Mesothelial cell of epicardium (in vitro differentiated cells): ENCODE measurements at regions not wholly inside any gene's neighbourhood (a gene's known extent, or its start where the extent isn't known, plus 50 kb on each side); places are given as distances from the start of the nearest gene placed in this dataset.
"Not testable (repeated sequence)": the region's sequence is repeated elsewhere in the genome, so short reads cannot be mapped to it uniquely, and the experiment has no call there.

Source experiments
- DNase-seq, 2 experiments: peaks; one replicate each; pipeline ENCODE4 v3.0.0; 2021; ENCODE audit warnings: low spot score in 2 of 2; ENCODE audit not compliant: unreplicated experiment in 2 of 2
- H3K27ac Mint-ChIP-seq: 2 replicates; pipeline ENCODE4 v1.8.0; 2021; ENCODE audit warnings: mixed read lengths
- H3K27me3 Mint-ChIP-seq: 2 replicates; pipeline ENCODE4 v1.8.0; 2021; ENCODE audit warnings: low read depth, mixed read lengths
- H3K36me3 Mint-ChIP-seq: 2 replicates; pipeline ENCODE4 v1.8.0; 2021; ENCODE audit warnings: mixed read lengths
- H3K4me1 Mint-ChIP-seq: 2 replicates; pipeline ENCODE4 v1.8.0; 2021; ENCODE audit warnings: mixed read lengths
- H3K4me3 Mint-ChIP-seq: 2 replicates; pipeline ENCODE4 v1.8.0; 2021; ENCODE audit warnings: mild to moderate bottlenecking, moderate library complexity, mixed read lengths
- H3K9me3 Mint-ChIP-seq: 2 replicates; pipeline ENCODE4 v1.8.0; 2021; ENCODE audit warnings: mixed read lengths
- CTCF ChIP-seq: fragments of 200-600 bp; sonication (generic); IDR thresholded peaks from one replicate; pipeline ENCODE4 v1.5.0; 2021; ENCODE audit warnings: antibody characterized with exemption; ENCODE audit not compliant: unreplicated experiment

- H3K4me1 Mint-ChIP-seq, result peaks cover 5% of the 10 kb centered on the region
- H3K36me3 Mint-ChIP-seq, result no peaks in the 10 kb centered on the region
- peaks cover 4% of the 10 kb centered on the region for H3K9me3 Mint-ChIP-seq
- TF ChIP-seq CTCF, result no peak
- no peaks in the 10 kb centered on the region for H3K27me3 Mint-ChIP-seq
- no peak for DNase-seq
- H3K4me3 Mint-ChIP-seq, result no peak overlapping the region
- H3K27ac Mint-ChIP-seq, result no peak overlapping the region
Observed at GRCh38 chr10:8835453-8836167, 781.1 kb downstream of the GATA3 start.

GRCh38 chr10:8840356-8840755 is 785.9 kb downstream of the GATA3 start:
- H3K9me3 Mint-ChIP-seq, result peaks cover 23% of the 10 kb centered on the region
- no peak overlapping the region for H3K4me3 Mint-ChIP-seq
- TF ChIP-seq CTCF, result no peak
- no peak overlapping the region for H3K27ac Mint-ChIP-seq
- H3K4me1 Mint-ChIP-seq, result no peaks in the 10 kb centered on the region
- no peaks in the 10 kb centered on the region for H3K27me3 Mint-ChIP-seq
- H3K36me3 Mint-ChIP-seq, result peaks cover 4% of the 10 kb centered on the region
- no peak for DNase-seq

GRCh38 chr10:8844141-8844540 is 789.7 kb downstream of the GATA3 start:
- no peak overlapping the region for H3K4me3 Mint-ChIP-seq
- DNase-seq, result no peak
- H3K27ac Mint-ChIP-seq, result no peak overlapping the region
- H3K9me3 Mint-ChIP-seq, result peaks cover 22% of the 10 kb centered on the region
- H3K4me1 Mint-ChIP-seq, result no peaks in the 10 kb centered on the region
- no peaks in the 10 kb centered on the region for H3K27me3 Mint-ChIP-seq
- peaks cover 4% of the 10 kb centered on the region for H3K36me3 Mint-ChIP-seq
- no peak for TF ChIP-seq CTCF

- H3K9me3 Mint-ChIP-seq, result peaks cover 4% of the 10 kb centered on the region
- H3K36me3 Mint-ChIP-seq, result no peaks in the 10 kb centered on the region
- TF ChIP-seq CTCF, result no peak
- H3K27me3 Mint-ChIP-seq, result no peaks in the 10 kb centered on the region
- DNase-seq, result no peak
- H3K27ac Mint-ChIP-seq, result no peak overlapping the region
- no peak overlapping the region for H3K4me3 Mint-ChIP-seq
- H3K4me1 Mint-ChIP-seq, result no peaks in the 10 kb centered on the region
Observed at GRCh38 chr10:8852546-8852945, 798.1 kb downstream of the GATA3 start.

GRCh38 chr10:8853048-8853447 is 798.6 kb downstream of the GATA3 start:
- H3K36me3 Mint-ChIP-seq, result no peaks in the 10 kb centered on the region
- peaks cover 4% of the 10 kb centered on the region for H3K9me3 Mint-ChIP-seq
- H3K4me1 Mint-ChIP-seq, result no peaks in the 10 kb centered on the region
- H3K27me3 Mint-ChIP-seq, result no peaks in the 10 kb centered on the region
- no peak overlapping the region for H3K27ac Mint-ChIP-seq
- no peak overlapping the region for H3K4me3 Mint-ChIP-seq
- no peak for TF ChIP-seq CTCF
- no peak for DNase-seq

- not testable (repeated sequence) for DNase-seq, H3K27me3 Mint-ChIP-seq, H3K27ac Mint-ChIP-seq, H3K4me3 Mint-ChIP-seq, H3K36me3 Mint-ChIP-seq, H3K9me3 Mint-ChIP-seq
- peaks cover 18% of the 10 kb centered on the region for H3K4me1 Mint-ChIP-seq
Observed at GRCh38 chr10:8868924-8869323, 814.4 kb downstream of the GATA3 start.
